H9 (cell line): ENCODE measurements at regions not wholly inside any gene's neighbourhood (a gene's known extent, or its start where the extent isn't known, plus 50 kb on each side); places are given as distances from the start of the nearest gene placed in this dataset.

Experiments
- DNase-seq: peaks from one replicate; pipeline ENCODE4 v3.0.0-alpha.2; 2017
- H2AFZ ChIP-seq: one replicate; pipeline ENCODE4 v1.6.1; 2013; ENCODE audit warnings: mild to moderate bottlenecking, low read length, control low read depth, moderate library complexity
- H2AK5ac ChIP-seq: 2 replicates; pipeline ENCODE4 v1.6.1; 2013; ENCODE audit warnings: low read length, control low read depth, mixed read lengths; ENCODE audit not compliant: insufficient read length
- H2BK120ac ChIP-seq: one replicate; pipeline ENCODE4 v1.6.1; 2013; ENCODE audit warnings: low read depth, mild to moderate bottlenecking, low read length, control low read depth, inconsistent platforms; ENCODE audit not compliant: poor library complexity, severe bottlenecking
- H2BK12ac ChIP-seq: 2 replicates; pipeline ENCODE4 v1.6.1; 2013; ENCODE audit warnings: low read length, control low read depth, mixed read lengths, low read depth; ENCODE audit not compliant: insufficient read length
- H2BK15ac ChIP-seq: 2 replicates; pipeline ENCODE4 v1.6.1; 2013; ENCODE audit warnings: low read depth, low read length, control low read depth
- H2BK20ac ChIP-seq: one replicate; pipeline ENCODE4 v1.6.1; 2013; ENCODE audit warnings: low read depth, mild to moderate bottlenecking, low read length, control low read depth, inconsistent platforms; ENCODE audit not compliant: poor library complexity, severe bottlenecking
- H2BK5ac ChIP-seq: 2 replicates; pipeline ENCODE4 v1.6.1; 2013; ENCODE audit warnings: low read length, control low read depth, mixed read lengths; ENCODE audit not compliant: insufficient read length
- H3K14ac ChIP-seq: 2 replicates; pipeline ENCODE4 v1.6.1; 2013; ENCODE audit warnings: low read length, control low read depth; ENCODE audit not compliant: insufficient read depth
- H3K18ac ChIP-seq: 2 replicates; pipeline ENCODE4 v1.6.1; 2013; ENCODE audit warnings: low read depth, mild to moderate bottlenecking, mixed read lengths, low read length, control low read depth; ENCODE audit not compliant: insufficient read length
- H3K23ac ChIP-seq: 2 replicates; pipeline ENCODE4 v1.6.1; 2013; ENCODE audit warnings: low read length, control low read depth, mixed read lengths, low read depth; ENCODE audit not compliant: insufficient read length
- H3K23me2 ChIP-seq: 2 replicates; pipeline ENCODE4 v1.6.1; 2013; ENCODE audit warnings: low read depth, mild to moderate bottlenecking, mixed read lengths, low read length, control low read depth; ENCODE audit not compliant: insufficient read length, poor library complexity, severe bottlenecking
- H3K27ac ChIP-seq: 2 replicates; pipeline ENCODE4 v1.5.1; 2013; ENCODE audit warnings: low read length, control low read depth, mixed read lengths, low read depth; ENCODE audit not compliant: insufficient read length
- H3K27me3 ChIP-seq: 2 replicates; pipeline ENCODE4 v1.6.1; 2013; ENCODE audit warnings: low read length, control low read depth, inconsistent platforms; ENCODE audit not compliant: insufficient read depth
- H3K4ac ChIP-seq: 2 replicates; pipeline ENCODE4 v1.6.1; 2013; ENCODE audit warnings: low read depth, mild to moderate bottlenecking, control low read depth, inconsistent platforms, low read length, moderate library complexity
- H3K4me1 ChIP-seq: 2 replicates; pipeline ENCODE4 v1.6.1; 2013; ENCODE audit warnings: low read length, control low read depth, inconsistent platforms; ENCODE audit not compliant: insufficient read depth
- H3K4me2 ChIP-seq: 2 replicates; pipeline ENCODE4 v1.6.1; 2013; ENCODE audit warnings: low read length, control low read depth, mixed read lengths; ENCODE audit not compliant: insufficient read length, insufficient read depth
- H3K56ac ChIP-seq: 2 replicates; pipeline ENCODE4 v1.6.1; 2013; ENCODE audit warnings: low read depth, mild to moderate bottlenecking, mixed read lengths, low read length, control low read depth; ENCODE audit not compliant: insufficient read length
- H3K79me1 ChIP-seq: 2 replicates; pipeline ENCODE4 v1.6.1; 2013; ENCODE audit warnings: low read depth, mild to moderate bottlenecking, moderate library complexity, low read length, control low read depth, inconsistent platforms; ENCODE audit not compliant: insufficient read depth, poor library complexity, severe bottlenecking
- H3K79me2 ChIP-seq: 2 replicates; pipeline ENCODE4 v1.6.1; 2013; ENCODE audit warnings: low read length, control low read depth, inconsistent platforms; ENCODE audit not compliant: insufficient read depth
- H3K9ac ChIP-seq: 2 replicates; pipeline ENCODE4 v1.6.1; 2013; ENCODE audit warnings: low read length, control low read depth, mixed read lengths; ENCODE audit not compliant: insufficient read length; ENCODE audit errors: extremely low read depth
- H3K9me3 ChIP-seq: one replicate; pipeline ENCODE4 v1.6.1; 2013; ENCODE audit warnings: low read depth, low read length, inconsistent platforms; ENCODE audit not compliant: control insufficient read depth
- H3T11ph ChIP-seq: one replicate; pipeline ENCODE4 v1.6.1; 2013; ENCODE audit warnings: mild to moderate bottlenecking, low read length, control low read depth, inconsistent platforms
- H4K20me1 ChIP-seq: one replicate; pipeline ENCODE4 v1.6.1; 2013; ENCODE audit not compliant: control insufficient read depth, insufficient read length, insufficient read depth
- H4K5ac ChIP-seq: 2 replicates; pipeline ENCODE4 v1.6.1; 2013; ENCODE audit warnings: low read depth, mild to moderate bottlenecking, mixed read lengths, low read length, control low read depth; ENCODE audit not compliant: insufficient read length
- H4K8ac ChIP-seq: replicated peaks from 2 replicates; pipeline ENCODE4 v1.6.1; 2013; ENCODE audit warnings: low read length, control low read depth, mixed read lengths, low read depth; ENCODE audit not compliant: insufficient read length
- H4K91ac ChIP-seq: 2 replicates; pipeline ENCODE4 v1.6.1; 2013; ENCODE audit warnings: low read depth, mild to moderate bottlenecking, moderate library complexity, mixed read lengths, low read length, control low read depth; ENCODE audit not compliant: insufficient read length
- H3K27ac Mint-ChIP-seq, 3 experiments: 2 replicates in 2 of 3; 3 replicates in 1 of 3; pipeline ENCODE4 v1.8.0; 2020 to 2021; ENCODE audit warnings: mixed read lengths in 3 of 3, mild to moderate bottlenecking in 1 of 3, moderate library complexity in 1 of 3
- H3K27me3 Mint-ChIP-seq: 2 replicates; pipeline ENCODE4 v1.8.0; 2021; ENCODE audit warnings: low read depth, mild to moderate bottlenecking, moderate library complexity, mixed read lengths
- H3K36me3 Mint-ChIP-seq, 3 experiments: 2 replicates in 2 of 3; 3 replicates in 1 of 3; pipeline ENCODE4 v1.8.0; 2020 to 2021; ENCODE audit warnings: low read depth in 3 of 3, mixed read lengths in 3 of 3; ENCODE audit not compliant: insufficient read depth in 1 of 3
- H3K4me1 Mint-ChIP-seq, 2 experiments: 2 replicates each; pipeline ENCODE4 v1.8.0; 2020; ENCODE audit warnings: mixed read lengths in 2 of 2
- H3K4me3 Mint-ChIP-seq, 2 experiments: 2 replicates in 1 of 2; 3 replicates in 1 of 2; pipeline ENCODE4 v1.8.0; 2020 to 2021; ENCODE audit warnings: mild to moderate bottlenecking in 2 of 2, mixed read lengths in 2 of 2, moderate library complexity in 1 of 2
- H3K9me3 Mint-ChIP-seq, 2 experiments: 2 replicates in 1 of 2; 3 replicates in 1 of 2; pipeline ENCODE4 v1.8.0; 2020; ENCODE audit warnings: mild to moderate bottlenecking in 2 of 2, mixed read lengths in 2 of 2, moderate library complexity in 1 of 2
- WGBS: extraction: QIAGEN DNeasy Blood & Tissue Kit; methylation state at CpG from one replicate; pipeline ENCODE4 v1.1.7; 2013; ENCODE audit warnings: missing lambda C conversion rate, low lambda C conversion rate, mixed read lengths; ENCODE audit not compliant: insufficient read length; ENCODE audit errors: extremely low coverage; 5-methylcytosine and 5-hydroxymethylcytosine counted together
- TF ChIP-seq, protein P1 (sequence below): fragments of 200-600 bp; sonication (generic); conservative IDR thresholded peaks from 3 replicates; pipeline ENCODE4 v1.8.0; 2021; ENCODE audit warnings: antibody characterized with exemption, mild to moderate bottlenecking

DNA sequence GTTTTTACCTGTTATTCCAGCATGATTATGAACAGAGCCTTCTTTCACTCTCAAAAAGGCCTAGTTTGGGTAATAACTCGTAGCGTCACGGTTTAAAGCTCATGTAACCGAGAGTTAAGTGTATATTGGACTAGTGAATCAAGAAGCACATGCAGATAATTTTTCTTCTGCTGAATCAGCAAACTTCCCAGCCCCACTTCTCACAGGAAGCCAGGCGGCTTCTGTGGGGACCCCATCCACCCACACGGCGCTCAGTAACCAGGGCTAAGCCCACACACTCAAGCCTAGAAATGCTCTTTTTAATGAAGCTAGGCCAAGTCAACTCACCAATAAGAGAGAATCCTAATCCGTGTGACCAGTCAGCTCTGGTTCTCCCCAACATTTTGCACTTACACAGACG is 191.2 kb upstream of the MGMT start:
- H3K27ac ChIP-seq, result no peak overlapping the region
- Mint-ChIP-seq H3K27ac (0 out of 7 replicates have a peak overlapping the region, but pooled peaks of 1 of the 3 experiments have one; percentile 8), H3K27me3 (peaks cover 2% of the 10 kb centered on the region), H3K4me3 (no peak overlapping the region), H3K4me1 (peaks cover 6 to 7% of the 10 kb centered on the region in 2 experiments), H3K36me3 (no peaks in the 10 kb centered on the region), H3K9me3 (no peaks in the 10 kb centered on the region)
- H4K91ac ChIP-seq, result no peak overlapping the region
- H2BK120ac ChIP-seq, result no peak overlapping the region
- no peak overlapping the region for H2BK5ac ChIP-seq
- WGBS, result no CpG with 5 or more reads among the region's 9 CpGs
- no peaks in the 10 kb centered on the region for H3K23me2 ChIP-seq
- no peak overlapping the region for H3K4ac ChIP-seq
- no peak overlapping the region for H3K56ac ChIP-seq
- no peaks in the 10 kb centered on the region for H3K27me3 ChIP-seq
- H2BK12ac ChIP-seq, result no peak overlapping the region
- H2BK20ac ChIP-seq, result no peak overlapping the region
- H2AK5ac ChIP-seq, result no peak overlapping the region
- H4K20me1 ChIP-seq, result no peaks in the 10 kb centered on the region
- no peak overlapping the region for H3T11ph ChIP-seq
- DNase-seq, result no peak
- no peak overlapping the region for H2AFZ ChIP-seq
- H3K9me3 ChIP-seq, result no peaks in the 10 kb centered on the region
- no peak overlapping the region for H2BK15ac ChIP-seq
- no peak overlapping the region for H3K14ac ChIP-seq
- TF ChIP-seq, protein P1, sequence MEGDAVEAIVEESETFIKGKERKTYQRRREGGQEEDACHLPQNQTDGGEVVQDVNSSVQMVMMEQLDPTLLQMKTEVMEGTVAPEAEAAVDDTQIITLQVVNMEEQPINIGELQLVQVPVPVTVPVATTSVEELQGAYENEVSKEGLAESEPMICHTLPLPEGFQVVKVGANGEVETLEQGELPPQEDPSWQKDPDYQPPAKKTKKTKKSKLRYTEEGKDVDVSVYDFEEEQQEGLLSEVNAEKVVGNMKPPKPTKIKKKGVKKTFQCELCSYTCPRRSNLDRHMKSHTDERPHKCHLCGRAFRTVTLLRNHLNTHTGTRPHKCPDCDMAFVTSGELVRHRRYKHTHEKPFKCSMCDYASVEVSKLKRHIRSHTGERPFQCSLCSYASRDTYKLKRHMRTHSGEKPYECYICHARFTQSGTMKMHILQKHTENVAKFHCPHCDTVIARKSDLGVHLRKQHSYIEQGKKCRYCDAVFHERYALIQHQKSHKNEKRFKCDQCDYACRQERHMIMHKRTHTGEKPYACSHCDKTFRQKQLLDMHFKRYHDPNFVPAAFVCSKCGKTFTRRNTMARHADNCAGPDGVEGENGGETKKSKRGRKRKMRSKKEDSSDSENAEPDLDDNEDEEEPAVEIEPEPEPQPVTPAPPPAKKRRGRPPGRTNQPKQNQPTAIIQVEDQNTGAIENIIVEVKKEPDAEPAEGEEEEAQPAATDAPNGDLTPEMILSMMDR, result no peak
- no peak overlapping the region for H3K23ac ChIP-seq
- H3K18ac ChIP-seq, result no peak overlapping the region
- no peak overlapping the region for H3K9ac ChIP-seq
- H3K4me2 ChIP-seq, result no peak overlapping the region
- no peaks in the 10 kb centered on the region for H3K4me1 ChIP-seq
- no peaks in the 10 kb centered on the region for H3K79me1 ChIP-seq
- H4K5ac ChIP-seq, result no peak overlapping the region
- H3K79me2 ChIP-seq, result no peaks in the 10 kb centered on the region
- H4K8ac ChIP-seq, result no peak overlapping the region
